Kidney (tissue), 13 donors: ENCODE measurements at regions not wholly inside any gene's neighbourhood (a gene's known extent, or its start where the extent isn't known, plus 50 kb on each side); places are given as distances from the start of the nearest gene placed in this dataset.
A peak's percentile ranks its signal among the peaks of the same experiment; 100 is the strongest.

Experiments
- DNase-seq, 5 donors: peaks; one replicate each; pipeline ENCODE4 v3.0.0-alpha.2; 2013 to 2020
- FAIRE-seq: peaks from 2 replicates; lab custom pipeline; 2012; peaks lifted over from hg19 to GRCh38; lab: Jason Lieb, UNC
- H3K27ac ChIP-seq, 2 donors: one replicate each; pipeline ENCODE4 v1.7.0; 2013; ENCODE audit warnings: low read depth in 2 of 2, low read length in 2 of 2, inconsistent platforms in 1 of 2
- H3K27me3 ChIP-seq: one replicate; pipeline ENCODE4 v1.7.1; 2013; ENCODE audit warnings: low read length, inconsistent platforms; ENCODE audit not compliant: control insufficient read depth, insufficient read depth
- H3K36me3 ChIP-seq, 3 donors: one replicate each; pipeline versions ENCODE4 v1.7.0 to v1.7.1; 2013; ENCODE audit warnings: low read length in 3 of 3, control low read depth in 1 of 3, inconsistent platforms in 1 of 3; ENCODE audit not compliant: insufficient read depth in 3 of 3, control insufficient read depth in 2 of 3
- H3K4me1 ChIP-seq, 3 donors: one replicate each; pipeline versions ENCODE4 v1.7.0 to v1.7.1; 2013; ENCODE audit warnings: low read length in 3 of 3, inconsistent platforms in 1 of 3, low read depth in 1 of 3; ENCODE audit not compliant: control insufficient read depth in 2 of 3, insufficient read depth in 2 of 3
- H3K4me3 ChIP-seq, 3 donors: one replicate each; pipeline versions ENCODE4 v1.7.0 to v1.8.1; 2013; ENCODE audit warnings: low read length in 3 of 3, control low read depth in 1 of 3, inconsistent platforms in 1 of 3
- H3K9ac ChIP-seq, 3 donors: one replicate each; pipeline versions ENCODE4 v1.7.0 to v1.7.1; 2013; ENCODE audit warnings: low read length in 3 of 3, control low read depth in 1 of 3, inconsistent platforms in 1 of 3
- H3K9me3 ChIP-seq, 3 donors: one replicate each; pipeline versions ENCODE4 v1.7.0 to v1.7.1; 2013; ENCODE audit warnings: low read length in 3 of 3, control low read depth in 1 of 3, inconsistent platforms in 1 of 3; ENCODE audit not compliant: control insufficient read depth in 2 of 3, insufficient read depth in 1 of 3
- intact Hi-C: fragments of 100-400 bp; cut with DNase I; formaldehyde crosslinking; loops from one replicate; pipeline ENCODE4 v1.11.1; 2022
- TF ChIP-seq, protein P1 (sequence below): IDR thresholded peaks from 3 replicates; pipeline ENCODE4 v1.5.1; 2012; ENCODE audit warnings: mild to moderate bottlenecking, moderate library complexity, borderline replicate concordance; ENCODE audit not compliant: insufficient read depth; ENCODE audit errors: extremely low read depth
- donor health status: control.
- donor health status: control.
- donor health status: control.
- donor health status: control.
- donor health status: control.
- donor health status: DM: yes; HTN: yes; CAD: no.
- donor health status: Normal renal cell carcinoma (clear cell type).

- TF ChIP-seq, protein P1, sequence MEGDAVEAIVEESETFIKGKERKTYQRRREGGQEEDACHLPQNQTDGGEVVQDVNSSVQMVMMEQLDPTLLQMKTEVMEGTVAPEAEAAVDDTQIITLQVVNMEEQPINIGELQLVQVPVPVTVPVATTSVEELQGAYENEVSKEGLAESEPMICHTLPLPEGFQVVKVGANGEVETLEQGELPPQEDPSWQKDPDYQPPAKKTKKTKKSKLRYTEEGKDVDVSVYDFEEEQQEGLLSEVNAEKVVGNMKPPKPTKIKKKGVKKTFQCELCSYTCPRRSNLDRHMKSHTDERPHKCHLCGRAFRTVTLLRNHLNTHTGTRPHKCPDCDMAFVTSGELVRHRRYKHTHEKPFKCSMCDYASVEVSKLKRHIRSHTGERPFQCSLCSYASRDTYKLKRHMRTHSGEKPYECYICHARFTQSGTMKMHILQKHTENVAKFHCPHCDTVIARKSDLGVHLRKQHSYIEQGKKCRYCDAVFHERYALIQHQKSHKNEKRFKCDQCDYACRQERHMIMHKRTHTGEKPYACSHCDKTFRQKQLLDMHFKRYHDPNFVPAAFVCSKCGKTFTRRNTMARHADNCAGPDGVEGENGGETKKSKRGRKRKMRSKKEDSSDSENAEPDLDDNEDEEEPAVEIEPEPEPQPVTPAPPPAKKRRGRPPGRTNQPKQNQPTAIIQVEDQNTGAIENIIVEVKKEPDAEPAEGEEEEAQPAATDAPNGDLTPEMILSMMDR = no peak
- DNase-seq (peak; percentile 60 to 99 (median 78)), FAIRE-seq (no peak)
- Histone ChIP-seq H3K4me1 (peaks cover 0 to 18% (median 11%) of the 10 kb centered on the region in 3 donors), H3K36me3 (peaks cover 0 to 40% (median 12%) of the 10 kb centered on the region in 3 donors), H3K9me3 (no peaks in the 10 kb centered on the region), H3K27ac (peak overlapping the region; percentile 91 to 97), H3K4me3 (peak overlapping the region in 1 of 3 donors; percentile 29), H3K9ac (peak overlapping the region in 1 of 3 donors; percentile 87), H3K27me3 (no peaks in the 10 kb centered on the region)
- intact Hi-C loops = no loop called here
Observed at GRCh38 chr12:124422570-124423523, 128.0 kb downstream of the RFLNA start.

DNA sequence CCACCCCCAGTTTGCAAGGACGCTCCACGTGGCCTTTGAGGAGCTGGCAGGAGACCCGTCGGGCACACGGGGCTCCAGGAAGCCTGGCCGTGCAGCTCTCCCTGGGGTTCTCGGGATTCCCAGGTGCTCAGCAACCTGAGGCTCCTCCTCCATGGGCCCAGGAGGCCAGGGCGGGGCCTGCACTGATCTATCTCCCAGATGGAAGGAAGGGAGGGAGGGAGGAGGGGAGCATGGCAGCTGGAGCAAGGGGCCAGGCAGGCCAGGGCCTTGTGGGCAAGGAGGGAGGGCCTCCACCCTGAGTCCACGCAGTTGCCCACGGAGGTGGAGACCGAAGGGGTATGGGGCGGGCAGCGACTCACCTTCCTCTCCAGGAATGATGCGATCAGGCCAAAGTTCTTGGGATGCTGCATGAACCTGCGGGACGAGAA lies 127.3 kb downstream of the RFLNA start:
- peak overlapping the region in 1 of 3 donors; percentile 4 for H3K9ac ChIP-seq
- H3K9me3 ChIP-seq = no peaks in the 10 kb centered on the region
- peak overlapping the region; percentile 75 to 91 for H3K27ac ChIP-seq
- FAIRE-seq = no peak
- no peaks in the 10 kb centered on the region for H3K27me3 ChIP-seq
- peak in 3 of 5 donors; percentile 54 to 93 (median 64) for DNase-seq
- no peak overlapping the region for H3K4me3 ChIP-seq
- TF ChIP-seq, protein P1 = no peak
- H3K36me3 ChIP-seq = peaks cover 0 to 40% (median 12%) of the 10 kb centered on the region in 3 donors
- H3K4me1 ChIP-seq = peaks cover 0 to 15% (median 11%) of the 10 kb centered on the region in 3 donors
- intact Hi-C loops = no loop called here

- H3K9me3 ChIP-seq = no peaks in the 10 kb centered on the region
- H3K27me3 ChIP-seq = no peaks in the 10 kb centered on the region
- intact Hi-C loops = no loop called here
- TF ChIP-seq, protein P1 = no peak
- peaks cover 0 to 15% (median 8%) of the 10 kb centered on the region in 3 donors for H3K4me1 ChIP-seq
- no peak for FAIRE-seq
- no peak for DNase-seq
- no peak overlapping the region for H3K4me3 ChIP-seq
- H3K36me3 ChIP-seq = peaks cover 0 to 36% (median 11%) of the 10 kb centered on the region in 3 donors
- peak overlapping the region in 1 of 3 donors; percentile 15 for H3K9ac ChIP-seq
- H3K27ac ChIP-seq = peak overlapping the region in 1 of 2 donors; percentile 75
Observed at GRCh38 chr12:124420996-124421674, 126.2 kb downstream of the RFLNA start.
